Endothelial cell of umbilical vein (primary cell): ENCODE measurements at regions not wholly inside any gene's neighbourhood (a gene's known extent, or its start where the extent isn't known, plus 50 kb on each side); places are given as distances from the start of the nearest gene placed in this dataset.

Source experiments
- BruUV-seq: library from RNA; stranded (reverse); fragments of 400-500 nt; replicated peaks from 2 replicates; lab custom pipeline; 2021; lab: Mats Ljungman, UMichigan
- CTCF ChIA-PET: fragments of 300-600, 350-600 bp; sonication (Branson Sonifier 250); formaldehyde crosslinking; loops from one replicate; lab custom pipeline; 2021; ENCODE audit warnings: antibody characterized with exemption, inconsistent platforms; lab: Charles Lee
- POLR2A ChIA-PET: fragments of 300-600, 350-600 bp; sonication (Branson Sonifier 250); formaldehyde crosslinking; loops from one replicate; lab custom pipeline; 2021; ENCODE audit warnings: antibody characterized with exemption, inconsistent platforms; lab: Charles Lee
- DNase-seq: peaks from one replicate; pipeline ENCODE4 v3.0.0-alpha.2; 2011; ENCODE audit warnings: low read depth, low spot score
- FAIRE-seq: peaks from 2 replicates; lab custom pipeline; 2011; peaks lifted over from hg19 to GRCh38; lab: Jason Lieb, UNC
- H2AFZ ChIP-seq: 2 replicates; pipeline ENCODE4 v1.6.0; 2012; ENCODE audit warnings: low read depth, low read length, control low read depth, inconsistent platforms
- H3K27ac ChIP-seq: 2 replicates; pipeline ENCODE4 v1.5.1; 2011; ENCODE audit warnings: low read depth, mild to moderate bottlenecking, control low read depth, low read length, moderate library complexity; ENCODE audit not compliant: insufficient read depth
- H3K27me3 ChIP-seq, 2 experiments: 2 replicates each; pipeline versions ENCODE4 v1.6.0 to v1.6.1; 2011; ENCODE audit warnings: low read length in 2 of 2, mixed read lengths in 1 of 2; ENCODE audit not compliant: control insufficient read depth in 2 of 2, insufficient read depth in 2 of 2
- H3K36me3 ChIP-seq, 2 experiments: 2 replicates in 1 of 2; 3 replicates in 1 of 2; pipeline ENCODE4 v1.5.1; 2011; ENCODE audit warnings: low read length in 2 of 2, mild to moderate bottlenecking in 1 of 2, moderate library complexity in 1 of 2; ENCODE audit not compliant: control insufficient read depth in 2 of 2, insufficient read depth in 2 of 2; ENCODE audit errors: extremely low read depth in 1 of 2
- H3K4me1 ChIP-seq: 3 replicates; pipeline ENCODE4 v1.5.1; 2011; ENCODE audit warnings: mild to moderate bottlenecking, low read length; ENCODE audit not compliant: control insufficient read depth, insufficient read depth; ENCODE audit errors: extremely low read depth
- H3K4me2 ChIP-seq: 2 replicates; pipeline ENCODE4 v1.6.1; 2011; ENCODE audit warnings: low read length, control low read depth, mixed read lengths; ENCODE audit not compliant: insufficient read depth
- H3K4me3 ChIP-seq, 3 experiments: fragments of 200-600 bp in 1 of 3; sonication (generic), shearing (Covaris generic) in 1 of 3; replicated peaks in 1 of 3; 2 replicates each; pipeline ENCODE4 v1.5.1; 2011 to 2016; ENCODE audit warnings: control low read depth in 3 of 3, low read length in 3 of 3, mild to moderate bottlenecking in 2 of 3, inconsistent platforms in 1 of 3, low read depth in 1 of 3, moderate library complexity in 1 of 3; ENCODE audit not compliant: insufficient read depth in 1 of 3
- H3K79me2 ChIP-seq: 2 replicates; pipeline ENCODE4 v1.6.0; 2012; ENCODE audit warnings: low read length, inconsistent platforms; ENCODE audit not compliant: control insufficient read depth, insufficient read depth
- H3K9ac ChIP-seq: replicated peaks from 2 replicates; pipeline ENCODE3; 2011; ENCODE audit warnings: low read length, control low read depth; ENCODE audit not compliant: insufficient read depth; ENCODE audit errors: extremely low read depth
- H3K9me1 ChIP-seq: replicated peaks from 3 replicates; pipeline ENCODE4 v1.6.0; 2011; ENCODE audit warnings: mild to moderate bottlenecking, low read length; ENCODE audit not compliant: control insufficient read depth, insufficient read depth; ENCODE audit errors: extremely low read depth
- H3K9me3 ChIP-seq: replicated peaks from 2 replicates; pipeline ENCODE4 v1.5.1; 2012; ENCODE audit warnings: low read length, inconsistent platforms; ENCODE audit not compliant: control insufficient read depth, insufficient read depth
- H4K20me1 ChIP-seq: replicated peaks from 2 replicates; pipeline ENCODE3; 2011; ENCODE audit warnings: mild to moderate bottlenecking, low read length; ENCODE audit not compliant: control insufficient read depth, insufficient read depth; ENCODE audit errors: extremely low read depth
- CTCF ChIP-seq, 2 donors: IDR thresholded peaks; 1 replicate in 1 of 2; 2 replicates in 1 of 2; pipeline ENCODE4 v1.5.1; 2011; ENCODE audit warnings: low read length in 2 of 2, mild to moderate bottlenecking in 2 of 2, moderate library complexity in 2 of 2, control low read depth in 1 of 2, inconsistent platforms in 1 of 2, low read depth in 1 of 2; ENCODE audit not compliant: insufficient read depth in 1 of 2; ENCODE audit errors: extremely low read depth in 1 of 2
- EZH2 ChIP-seq: IDR thresholded peaks from 2 replicates; pipeline ENCODE4 v1.6.1; 2012; ENCODE audit warnings: borderline replicate concordance, low read depth, mild to moderate bottlenecking, moderate library complexity, low read length, inconsistent platforms; ENCODE audit not compliant: severe bottlenecking
- FOS ChIP-seq: IDR thresholded peaks from 2 replicates; pipeline ENCODE4 v1.6.1; 2011; ENCODE audit warnings: mild to moderate bottlenecking, low read length, moderate library complexity, borderline replicate concordance; ENCODE audit not compliant: insufficient read depth
- GATA2 ChIP-seq: IDR thresholded peaks from 2 replicates; pipeline ENCODE4 v1.7.0; 2011; ENCODE audit warnings: low read depth, mild to moderate bottlenecking, moderate library complexity, mixed read lengths, low read length; ENCODE audit not compliant: insufficient read length, insufficient read depth
- JUN ChIP-seq: IDR thresholded peaks from 2 replicates; pipeline ENCODE4 v1.6.1; 2011; ENCODE audit warnings: borderline replicate concordance, low read depth; ENCODE audit not compliant: insufficient read length, insufficient read depth
- MAX ChIP-seq: IDR thresholded peaks from 2 replicates; pipeline ENCODE4 v1.6.1; 2011; ENCODE audit not compliant: insufficient read depth, insufficient read length
- MYC ChIP-seq: IDR thresholded peaks from one replicate; pipeline ENCODE4 v1.6.1; 2011; ENCODE audit warnings: mild to moderate bottlenecking, low read depth, low read length
- POLR2AphosphoS5 ChIP-seq: IDR thresholded peaks from 2 replicates; pipeline ENCODE4 v1.6.1; 2012; ENCODE audit warnings: low read depth, mild to moderate bottlenecking, control low read depth, low read length, moderate library complexity; ENCODE audit not compliant: insufficient read depth
- dilution Hi-C: fragments of 300-500 bp; cut with MboI; formaldehyde crosslinking; loops from one replicate; pipeline ENCODE4 v1.15.0; 2019; ENCODE audit warnings: low sequenced_read_pairs; ENCODE audit not compliant: extremely low pct_ligation_motif_present
- intact Hi-C: fragments of 100-400 bp; cut with micrococcal nuclease; formaldehyde crosslinking; loops from one replicate; pipeline ENCODE4 v1.10.0; 2022

GRCh38 chr14:62159314-62159713 is 397.1 kb downstream of the SNAPC1 start:
- dilution Hi-C loops, result no loop called here

More at GRCh38 chr14:62159314-62159713, 397.1 kb downstream of the SNAPC1 start:
- Histone ChIP-seq H3K9me3 (no peaks in the 10 kb centered on the region), H3K9me1 (no peaks in the 10 kb centered on the region), H3K9ac (no peak overlapping the region), H3K4me3 (no peak overlapping the region), H3K27ac (no peak overlapping the region), H3K36me3 (no peaks in the 10 kb centered on the region), H3K4me2 (no peak overlapping the region), H3K4me1 (no peaks in the 10 kb centered on the region), H3K27me3 (peaks cover 6 to 7% of the 10 kb centered on the region in 2 experiments), H4K20me1 (no peaks in the 10 kb centered on the region), H2AFZ (no peak overlapping the region), H3K79me2 (no peaks in the 10 kb centered on the region)
- FAIRE-seq, result no peak
- TF ChIP-seq MYC, result no peak
- TF ChIP-seq GATA2, result no peak
- no peak for TF ChIP-seq JUN
- no peak for TF ChIP-seq CTCF (IDR thresholded peaks at IDR 0.05; ENCODE audit: extremely low read depth in 1 of 2, insufficient read depth in 1 of 2, low read depth in 1 of 2, low read length in 2 of 2)
- no peak for TF ChIP-seq POLR2AphosphoS5
- no peak for TF ChIP-seq FOS
- TF ChIP-seq MAX, result no peak
- no peak for TF ChIP-seq EZH2
- DNase-seq, result no peak
- BruUV-seq, result no TSS peak
- POLR2A ChIA-PET, result no interaction called here
- CTCF ChIA-PET, result no interaction called here
- intact Hi-C loops, result no loop called here
